Neural cell (in vitro differentiated cells): ENCODE measurements at regions not wholly inside any gene's neighbourhood (a gene's known extent, or its start where the extent isn't known, plus 50 kb on each side); places are given as distances from the start of the nearest gene placed in this dataset.
A peak's percentile ranks its signal among the peaks of the same experiment; 100 is the strongest.
"Not testable (repeated sequence)": the region's sequence is repeated elsewhere in the genome, so short reads cannot be mapped to it uniquely, and the experiment has no call there.

Source experiments
- H2AFZ ChIP-seq: fragments of 200-600, 300-800 bp; sonication (generic), shearing (Covaris generic); 2 replicates; pipeline ENCODE4 v1.6.0; 2014; ENCODE audit warnings: low read depth, mild to moderate bottlenecking, antibody characterized with exemption, low read length, moderate library complexity
- H3F3A ChIP-seq: fragments of 200-600 bp; shearing (Covaris generic); 2 replicates; pipeline ENCODE4 v1.6.1; 2016; ENCODE audit warnings: mild to moderate bottlenecking, moderate library complexity, mixed read lengths, antibody characterized with exemption, low read length; ENCODE audit not compliant: insufficient read depth, poor library complexity, severe bottlenecking
- H3K27ac ChIP-seq: fragments of 200-600, 300-800 bp; sonication (generic), shearing (Covaris generic); 2 replicates; pipeline ENCODE4 v1.5.1; 2014; ENCODE audit warnings: mild to moderate bottlenecking, low read length, moderate library complexity
- H3K27me3 ChIP-seq: fragments of 300-800, 200-600 bp; sonication (generic), shearing (Covaris generic); 2 replicates; pipeline ENCODE4 v1.6.0; 2014; ENCODE audit warnings: mild to moderate bottlenecking, low read depth, low read length, moderate library complexity; ENCODE audit not compliant: insufficient read depth
- H3K36me3 ChIP-seq: fragments of 300-800, 200-600 bp; sonication (generic), shearing (Covaris generic); 2 replicates; pipeline ENCODE4 v1.5.1; 2014; ENCODE audit warnings: mild to moderate bottlenecking, antibody characterized with exemption, low read length, moderate library complexity; ENCODE audit not compliant: insufficient read depth
- H3K4me2 ChIP-seq: fragments of 300-800, 200-600 bp; sonication (generic), shearing (Covaris generic); 2 replicates; pipeline ENCODE4 v1.6.0; 2014; ENCODE audit warnings: mild to moderate bottlenecking, low read length
- H3K4me3 ChIP-seq: fragments of 300-800, 200-600 bp; sonication (generic), shearing (Covaris generic); 2 replicates; pipeline ENCODE4 v1.5.1; 2014; ENCODE audit warnings: mild to moderate bottlenecking, low read length, moderate library complexity
- H3K79me2 ChIP-seq: fragments of 200-600 bp; shearing (Covaris generic); replicated peaks from 2 replicates; pipeline ENCODE4 v1.6.0; 2014; ENCODE audit warnings: mild to moderate bottlenecking, low read length, moderate library complexity; ENCODE audit not compliant: insufficient read depth
- H3K9ac ChIP-seq: fragments of 300-800, 200-600 bp; sonication (generic), shearing (Covaris generic); 2 replicates; pipeline ENCODE4 v1.6.1; 2016; ENCODE audit warnings: mild to moderate bottlenecking, low read length, mixed read lengths
- H3K9me2 ChIP-seq: fragments of 200-600 bp; shearing (Covaris generic); 2 replicates; pipeline ENCODE4 v1.6.1; 2016; ENCODE audit warnings: mild to moderate bottlenecking, low read length, mixed read lengths; ENCODE audit not compliant: insufficient read depth
- H3K9me3 ChIP-seq: fragments of 200-600, 300-800 bp; sonication (generic), shearing (Covaris generic); 2 replicates; pipeline ENCODE4 v1.6.1; 2016; ENCODE audit warnings: mild to moderate bottlenecking, mixed run types, low read length, moderate library complexity, mixed read lengths
- H4K20me1 ChIP-seq: fragments of 200-600 bp; shearing (Covaris generic); 2 replicates; pipeline ENCODE4 v1.6.1; 2016; ENCODE audit warnings: mild to moderate bottlenecking, mixed run types; ENCODE audit not compliant: insufficient read depth
- EP300 ChIP-seq: fragments of 450-650 bp; conservative IDR thresholded peaks from 2 replicates; pipeline ENCODE4 v1.6.1; 2014; ENCODE audit warnings: antibody characterized with exemption, mild to moderate bottlenecking, moderate library complexity; ENCODE audit not compliant: poor library complexity, severe bottlenecking
- EZH2 ChIP-seq: fragments of 200-600, 300-800 bp; shearing (Covaris generic), sonication (generic); IDR thresholded peaks from 2 replicates; pipeline ENCODE4 v1.6.1; 2014; ENCODE audit warnings: antibody characterized with exemption, low read length, borderline replicate concordance, mild to moderate bottlenecking; ENCODE audit not compliant: insufficient read depth, poor library complexity, severe bottlenecking
- MXI1 ChIP-seq: fragments of 450-650 bp; conservative IDR thresholded peaks from 2 replicates; pipeline ENCODE4 v1.6.1; 2014; ENCODE audit warnings: antibody characterized with exemption, mild to moderate bottlenecking; ENCODE audit not compliant: poor library complexity, severe bottlenecking
- POLR2AphosphoS5 ChIP-seq: IDR thresholded peaks from 2 replicates; pipeline ENCODE4 v1.6.1; 2012
- RAD21 ChIP-seq: fragments of 450-650 bp; conservative IDR thresholded peaks from 2 replicates; pipeline ENCODE4 v1.6.1; 2014; ENCODE audit warnings: antibody characterized with exemption, mild to moderate bottlenecking, moderate library complexity
- SMC3 ChIP-seq: fragments of 450-650 bp; conservative IDR thresholded peaks from 2 replicates; pipeline ENCODE4 v1.6.1; 2014; ENCODE audit warnings: antibody characterized with exemption, mild to moderate bottlenecking, moderate library complexity; ENCODE audit not compliant: poor library complexity
- TAF1 ChIP-seq: IDR thresholded peaks from 2 replicates; pipeline ENCODE4 v1.6.1; 2012; ENCODE audit warnings: low read depth
- TF ChIP-seq, protein P1 (sequence below): IDR thresholded peaks from 2 replicates; pipeline ENCODE4 v1.6.1; 2012; ENCODE audit warnings: borderline replicate concordance
- TF ChIP-seq, protein P2 (sequence below): fragments of 450-650 bp; IDR thresholded peaks from 2 replicates; pipeline ENCODE4 v1.5.1; 2014; ENCODE audit warnings: antibody characterized with exemption, mild to moderate bottlenecking, moderate library complexity; ENCODE audit not compliant: poor library complexity, severe bottlenecking

- Histone ChIP-seq H3K9me2 (no peaks in the 10 kb centered on the region), H3K9me3 (no peaks in the 10 kb centered on the region), H3K27me3 (no peaks in the 10 kb centered on the region), H3K79me2 (no peaks in the 10 kb centered on the region), H3K4me2 (no peak overlapping the region), H3K36me3 (no peaks in the 10 kb centered on the region), H4K20me1 (no peaks in the 10 kb centered on the region), H3F3A (no peaks in the 10 kb centered on the region), H3K27ac (no peak overlapping the region), H2AFZ (no peak overlapping the region), H3K9ac (no peak overlapping the region), H3K4me3 (no peak overlapping the region)
- TF ChIP-seq, protein P1, sequence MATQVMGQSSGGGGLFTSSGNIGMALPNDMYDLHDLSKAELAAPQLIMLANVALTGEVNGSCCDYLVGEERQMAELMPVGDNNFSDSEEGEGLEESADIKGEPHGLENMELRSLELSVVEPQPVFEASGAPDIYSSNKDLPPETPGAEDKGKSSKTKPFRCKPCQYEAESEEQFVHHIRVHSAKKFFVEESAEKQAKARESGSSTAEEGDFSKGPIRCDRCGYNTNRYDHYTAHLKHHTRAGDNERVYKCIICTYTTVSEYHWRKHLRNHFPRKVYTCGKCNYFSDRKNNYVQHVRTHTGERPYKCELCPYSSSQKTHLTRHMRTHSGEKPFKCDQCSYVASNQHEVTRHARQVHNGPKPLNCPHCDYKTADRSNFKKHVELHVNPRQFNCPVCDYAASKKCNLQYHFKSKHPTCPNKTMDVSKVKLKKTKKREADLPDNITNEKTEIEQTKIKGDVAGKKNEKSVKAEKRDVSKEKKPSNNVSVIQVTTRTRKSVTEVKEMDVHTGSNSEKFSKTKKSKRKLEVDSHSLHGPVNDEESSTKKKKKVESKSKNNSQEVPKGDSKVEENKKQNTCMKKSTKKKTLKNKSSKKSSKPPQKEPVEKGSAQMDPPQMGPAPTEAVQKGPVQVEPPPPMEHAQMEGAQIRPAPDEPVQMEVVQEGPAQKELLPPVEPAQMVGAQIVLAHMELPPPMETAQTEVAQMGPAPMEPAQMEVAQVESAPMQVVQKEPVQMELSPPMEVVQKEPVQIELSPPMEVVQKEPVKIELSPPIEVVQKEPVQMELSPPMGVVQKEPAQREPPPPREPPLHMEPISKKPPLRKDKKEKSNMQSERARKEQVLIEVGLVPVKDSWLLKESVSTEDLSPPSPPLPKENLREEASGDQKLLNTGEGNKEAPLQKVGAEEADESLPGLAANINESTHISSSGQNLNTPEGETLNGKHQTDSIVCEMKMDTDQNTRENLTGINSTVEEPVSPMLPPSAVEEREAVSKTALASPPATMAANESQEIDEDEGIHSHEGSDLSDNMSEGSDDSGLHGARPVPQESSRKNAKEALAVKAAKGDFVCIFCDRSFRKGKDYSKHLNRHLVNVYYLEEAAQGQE = no peak
- TF ChIP-seq MXI1 (no peak), RAD21 (no peak), SMC3 (no peak)
Measured at GRCh38 chr7:110432061-110432553, 658.8 kb upstream of the LRRN3 start.

DNA sequence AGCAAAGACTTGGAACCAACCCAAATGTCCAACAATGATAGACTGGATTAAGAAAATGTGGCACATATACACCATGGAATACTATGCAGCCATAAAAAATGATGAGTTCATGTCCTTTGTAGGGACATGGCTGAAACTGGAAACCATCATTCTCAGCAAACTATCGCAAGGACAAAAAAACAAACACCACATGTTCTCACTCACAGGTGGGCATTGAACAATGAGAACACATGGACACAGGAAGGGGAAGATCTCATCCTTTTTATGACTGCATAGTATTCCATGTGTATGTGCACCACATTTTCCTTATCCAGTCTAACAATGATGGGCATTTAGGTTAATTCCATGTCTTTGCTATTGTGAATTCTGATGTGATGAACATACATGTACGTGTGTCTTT lies 652.0 kb upstream of the LRRN3 start:
- not testable (repeated sequence) for H3K4me3 ChIP-seq, H3F3A ChIP-seq, H3K36me3 ChIP-seq, H3K4me2 ChIP-seq, H3K9me2 ChIP-seq, H3K27me3 ChIP-seq, H3K79me2 ChIP-seq, H3K9ac ChIP-seq, H2AFZ ChIP-seq, H3K9me3 ChIP-seq, H3K27ac ChIP-seq, H4K20me1 ChIP-seq

DNA sequence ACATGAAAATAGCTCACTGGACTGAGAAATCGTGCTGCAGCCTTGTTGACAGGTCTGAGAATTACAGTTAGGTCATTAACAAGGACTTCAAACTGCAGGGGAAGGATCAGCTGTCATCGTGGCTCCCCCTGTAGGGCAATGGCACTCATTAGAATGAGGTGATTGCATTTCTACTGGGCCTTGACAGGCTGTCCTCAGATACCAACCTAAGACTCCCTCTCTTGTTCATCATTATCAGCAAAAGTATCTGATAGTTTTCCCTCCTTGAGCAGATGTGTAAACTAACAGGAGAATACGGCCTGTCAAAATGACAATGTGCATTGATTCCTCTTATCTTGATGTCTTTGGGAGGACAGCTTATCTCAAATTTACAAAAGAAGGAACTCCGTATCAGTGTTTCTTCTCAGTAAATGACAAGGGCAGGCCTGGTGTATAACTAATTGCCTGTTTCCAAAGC lies 648.5 kb upstream of the LRRN3 start:
- Histone ChIP-seq H3K27me3 (no peaks in the 10 kb centered on the region), H4K20me1 (no peaks in the 10 kb centered on the region), H2AFZ (no peak overlapping the region), H3K79me2 (no peaks in the 10 kb centered on the region), H3K27ac (peak overlapping the region; percentile 46), H3K36me3 (no peaks in the 10 kb centered on the region), H3K4me2 (peak overlapping the region; percentile 22), H3K4me3 (peak overlapping the region; percentile 12), H3K9me3 (no peaks in the 10 kb centered on the region), H3F3A (peaks cover 9% of the 10 kb centered on the region), H3K9ac (no peak overlapping the region), H3K9me2 (no peaks in the 10 kb centered on the region)
- no peak for TF ChIP-seq TAF1
- peak; percentile 75 for TF ChIP-seq SMC3
- TF ChIP-seq EZH2 = no peak
- TF ChIP-seq EP300 = peak; percentile 94
- TF ChIP-seq, protein P2, sequence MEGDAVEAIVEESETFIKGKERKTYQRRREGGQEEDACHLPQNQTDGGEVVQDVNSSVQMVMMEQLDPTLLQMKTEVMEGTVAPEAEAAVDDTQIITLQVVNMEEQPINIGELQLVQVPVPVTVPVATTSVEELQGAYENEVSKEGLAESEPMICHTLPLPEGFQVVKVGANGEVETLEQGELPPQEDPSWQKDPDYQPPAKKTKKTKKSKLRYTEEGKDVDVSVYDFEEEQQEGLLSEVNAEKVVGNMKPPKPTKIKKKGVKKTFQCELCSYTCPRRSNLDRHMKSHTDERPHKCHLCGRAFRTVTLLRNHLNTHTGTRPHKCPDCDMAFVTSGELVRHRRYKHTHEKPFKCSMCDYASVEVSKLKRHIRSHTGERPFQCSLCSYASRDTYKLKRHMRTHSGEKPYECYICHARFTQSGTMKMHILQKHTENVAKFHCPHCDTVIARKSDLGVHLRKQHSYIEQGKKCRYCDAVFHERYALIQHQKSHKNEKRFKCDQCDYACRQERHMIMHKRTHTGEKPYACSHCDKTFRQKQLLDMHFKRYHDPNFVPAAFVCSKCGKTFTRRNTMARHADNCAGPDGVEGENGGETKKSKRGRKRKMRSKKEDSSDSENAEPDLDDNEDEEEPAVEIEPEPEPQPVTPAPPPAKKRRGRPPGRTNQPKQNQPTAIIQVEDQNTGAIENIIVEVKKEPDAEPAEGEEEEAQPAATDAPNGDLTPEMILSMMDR = peak; percentile 79
- TF ChIP-seq RAD21 = peak; percentile 81
- peak; percentile 66 for TF ChIP-seq POLR2AphosphoS5
